ENCODE measurements at regions not wholly inside any gene's neighbourhood (a gene's known extent, or its start where the extent isn't known, plus 50 kb on each side); places are given as distances from the start of the nearest gene placed in this dataset.
"Not testable (repeated sequence)": the region's sequence is repeated elsewhere in the genome, so short reads cannot be mapped to it uniquely, and the experiment has no call there.

DNA sequence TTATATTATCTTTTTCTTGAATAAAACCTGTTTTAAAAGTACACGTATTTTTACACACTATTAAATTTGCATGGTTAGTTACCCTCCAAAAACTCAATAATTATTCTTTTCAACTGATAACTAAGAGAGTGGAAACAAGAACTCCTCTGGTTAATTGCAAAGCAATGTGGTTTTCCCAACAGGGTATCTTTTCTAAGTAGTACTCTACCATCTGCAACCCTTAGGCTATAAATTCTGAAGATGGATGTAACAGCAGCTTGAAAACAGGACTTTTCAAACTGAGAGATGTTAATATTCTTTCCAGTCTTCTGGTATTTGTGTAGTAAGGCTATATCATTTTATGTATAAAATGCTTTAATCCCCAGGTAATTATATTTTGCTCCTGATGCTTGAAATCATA lies 916.1 kb upstream of the POT1 start:
- Histone ChIP-seq H3K4me1 (ENCODE audit: control insufficient read depth, insufficient read depth, low read length) (no peaks in the 10 kb centered on the region), H3K9me3 (ENCODE audit: control insufficient read depth, insufficient read depth, low read length) (peaks cover 1% of the 10 kb centered on the region), H3K27me3 (ENCODE audit: control insufficient read depth, insufficient read depth, low read length) (no peaks in the 10 kb centered on the region), H3K4me3 (ENCODE audit: low read depth, low read length) (no peak overlapping the region), H3K27ac (ENCODE audit: low read depth, low read length) (no peak overlapping the region), H3K36me3 (ENCODE audit: control insufficient read depth, insufficient read depth, low read length) (no peaks in the 10 kb centered on the region)
- no CpG with 5 or more reads among the region's 1 CpG for WGBS (ENCODE audit: insufficient coverage)
- peak in 1 of 6 donors; percentile 70 for DNase-seq (ENCODE audit: low read depth in 4 of 6, low spot score in 6 of 6)

DNA sequence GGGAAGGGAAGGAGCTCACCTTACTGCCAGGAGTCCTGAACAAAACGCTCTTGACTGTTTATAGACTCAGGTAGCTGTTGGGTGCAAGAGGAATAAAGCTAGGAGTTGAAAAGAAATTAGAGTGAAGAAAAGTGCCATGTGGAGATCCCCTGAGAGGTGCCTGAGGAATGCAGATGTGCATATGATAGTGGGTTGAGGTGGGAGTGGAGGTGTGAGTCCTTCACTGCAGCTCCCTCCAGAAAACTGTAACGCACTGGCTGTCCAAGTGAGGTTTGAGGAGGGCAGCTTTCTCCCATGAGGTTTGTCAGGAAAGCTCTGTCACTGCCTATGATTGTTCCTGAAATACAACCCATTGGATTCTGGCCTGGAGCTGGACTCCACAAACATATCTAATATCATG lies 904.8 kb upstream of the POT1 start:
- Histone ChIP-seq H3K9me3 (ENCODE audit: control insufficient read depth, insufficient read depth, low read length) (no peaks in the 10 kb centered on the region), H3K4me1 (ENCODE audit: control insufficient read depth, insufficient read depth, low read length) (no peaks in the 10 kb centered on the region), H3K27ac (ENCODE audit: low read depth, low read length) (no peak overlapping the region), H3K27me3 (ENCODE audit: control insufficient read depth, insufficient read depth, low read length) (no peaks in the 10 kb centered on the region), H3K36me3 (ENCODE audit: control insufficient read depth, insufficient read depth, low read length) (no peaks in the 10 kb centered on the region), H3K4me3 (ENCODE audit: low read depth, low read length) (no peak overlapping the region)
- DNase-seq (ENCODE audit: low read depth in 4 of 6, low spot score in 6 of 6), result no peak
- WGBS (ENCODE audit: insufficient coverage), result 56% methylated on average over 1 of the region's 2 CpGs

GRCh38 chr7:125833839-125834238 lies 904.2 kb upstream of the POT1 start:
- Histone ChIP-seq H3K36me3 (ENCODE audit: control insufficient read depth, insufficient read depth, low read length) (no peaks in the 10 kb centered on the region), H3K9me3 (ENCODE audit: control insufficient read depth, insufficient read depth, low read length) (no peaks in the 10 kb centered on the region), H3K27ac (ENCODE audit: low read depth, low read length) (no peak overlapping the region), H3K4me3 (ENCODE audit: low read depth, low read length) (no peak overlapping the region), H3K4me1 (ENCODE audit: control insufficient read depth, insufficient read depth, low read length) (no peaks in the 10 kb centered on the region), H3K27me3 (ENCODE audit: control insufficient read depth, insufficient read depth, low read length) (no peaks in the 10 kb centered on the region)
- whole genome bisulfite sequencing (ENCODE audit: insufficient coverage), result 90% methylated on average over 6 of the region's 8 CpGs
- DNase-seq (ENCODE audit: low read depth in 4 of 6, low spot score in 6 of 6), result no peak

- H3K4me1 ChIP-seq (ENCODE audit: control insufficient read depth, insufficient read depth, low read length), result no peaks in the 10 kb centered on the region
- DNase-seq (ENCODE audit: low read depth in 4 of 6, low spot score in 6 of 6), result no peak
- H3K9me3 ChIP-seq (ENCODE audit: control insufficient read depth, insufficient read depth, low read length), result no peaks in the 10 kb centered on the region
- no peak overlapping the region for H3K27ac ChIP-seq (ENCODE audit: low read depth, low read length)
- no peaks in the 10 kb centered on the region for H3K36me3 ChIP-seq (ENCODE audit: control insufficient read depth, insufficient read depth, low read length)
- no peaks in the 10 kb centered on the region for H3K27me3 ChIP-seq (ENCODE audit: control insufficient read depth, insufficient read depth, low read length)
- H3K4me3 ChIP-seq (ENCODE audit: low read depth, low read length), result no peak overlapping the region
These were observed 901.1 kb upstream of the POT1 start for GRCh38 chr7:125830743-125831142.

- H3K36me3 ChIP-seq (ENCODE audit: control insufficient read depth, insufficient read depth, low read length), result no peaks in the 10 kb centered on the region
- H3K4me3 ChIP-seq (ENCODE audit: low read depth, low read length), result no peak overlapping the region
- H3K27ac ChIP-seq (ENCODE audit: low read depth, low read length), result no peak overlapping the region
- no peak for DNase-seq (ENCODE audit: low read depth in 4 of 6, low spot score in 6 of 6)
- WGBS (ENCODE audit: insufficient coverage), result 83% methylated on average over 1 of the region's 3 CpGs
- no peaks in the 10 kb centered on the region for H3K4me1 ChIP-seq (ENCODE audit: control insufficient read depth, insufficient read depth, low read length)
- no peaks in the 10 kb centered on the region for H3K27me3 ChIP-seq (ENCODE audit: control insufficient read depth, insufficient read depth, low read length)
- H3K9me3 ChIP-seq (ENCODE audit: control insufficient read depth, insufficient read depth, low read length), result no peaks in the 10 kb centered on the region
These were observed 898.6 kb upstream of the POT1 start for GRCh38 chr7:125828153-125828700.

DNA sequence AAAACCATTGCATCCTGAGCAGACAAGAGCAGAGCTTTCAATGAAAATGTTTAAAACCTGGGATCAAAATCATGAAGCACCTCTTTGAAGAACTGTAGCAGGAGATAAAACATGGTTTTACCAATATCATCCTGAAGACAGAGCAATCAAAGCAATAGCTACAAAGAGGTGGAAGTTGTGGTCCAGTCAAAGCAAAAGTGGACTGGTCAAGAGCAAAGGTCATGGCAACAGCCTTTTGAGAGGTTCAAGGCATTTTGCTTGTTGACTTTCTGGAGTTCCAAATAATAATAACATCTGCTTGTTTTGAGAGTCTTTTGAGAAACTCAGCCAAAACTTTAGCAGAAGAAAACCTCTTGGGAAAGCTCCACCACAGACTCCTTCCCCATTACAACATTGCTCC lies 893.9 kb upstream of the POT1 start:
- Histone ChIP-seq H3K36me3 (ENCODE audit: control insufficient read depth, insufficient read depth, low read length) (no peaks in the 10 kb centered on the region), H3K27me3 (ENCODE audit: control insufficient read depth, insufficient read depth, low read length) (no peaks in the 10 kb centered on the region), H3K4me1 (ENCODE audit: control insufficient read depth, insufficient read depth, low read length) (no peaks in the 10 kb centered on the region), H3K27ac (ENCODE audit: low read depth, low read length) (no peak overlapping the region), H3K9me3 (ENCODE audit: control insufficient read depth, insufficient read depth, low read length) (no peaks in the 10 kb centered on the region), H3K4me3 (ENCODE audit: low read depth, low read length) (no peak overlapping the region)
- DNase-seq (ENCODE audit: low read depth in 4 of 6, low spot score in 6 of 6), result no peak

GRCh38 chr7:125820495-125820894 lies 890.9 kb upstream of the POT1 start:
- no peaks in the 10 kb centered on the region for H3K9me3 ChIP-seq (ENCODE audit: control insufficient read depth, insufficient read depth, low read length)
- no peak overlapping the region for H3K4me3 ChIP-seq (ENCODE audit: low read depth, low read length)
- no peak overlapping the region for H3K27ac ChIP-seq (ENCODE audit: low read depth, low read length)
- H3K27me3 ChIP-seq (ENCODE audit: control insufficient read depth, insufficient read depth, low read length), result no peaks in the 10 kb centered on the region
- no peaks in the 10 kb centered on the region for H3K36me3 ChIP-seq (ENCODE audit: control insufficient read depth, insufficient read depth, low read length)
- H3K4me1 ChIP-seq (ENCODE audit: control insufficient read depth, insufficient read depth, low read length), result no peaks in the 10 kb centered on the region
- DNase-seq (ENCODE audit: low read depth in 4 of 6, low spot score in 6 of 6), result no peak

- no peak overlapping the region for H3K4me3 ChIP-seq (ENCODE audit: low read depth, low read length)
- no peaks in the 10 kb centered on the region for H3K9me3 ChIP-seq (ENCODE audit: control insufficient read depth, insufficient read depth, low read length)
- H3K27me3 ChIP-seq (ENCODE audit: control insufficient read depth, insufficient read depth, low read length), result no peaks in the 10 kb centered on the region
- H3K27ac ChIP-seq (ENCODE audit: low read depth, low read length), result no peak overlapping the region
- no peaks in the 10 kb centered on the region for H3K4me1 ChIP-seq (ENCODE audit: control insufficient read depth, insufficient read depth, low read length)
- WGBS (ENCODE audit: insufficient coverage), result no CpG with 5 or more reads among the region's 2 CpGs
- DNase-seq (ENCODE audit: low read depth in 4 of 6, low spot score in 6 of 6), result peak in 2 of 6 donors; percentile 12 to 47
- H3K36me3 ChIP-seq (ENCODE audit: control insufficient read depth, insufficient read depth, low read length), result no peaks in the 10 kb centered on the region
These were observed 884.5 kb upstream of the POT1 start for GRCh38 chr7:125814100-125814499.

GRCh38 chr7:125806491-125806890 lies 876.9 kb upstream of the POT1 start:
- H3K36me3 ChIP-seq (ENCODE audit: control insufficient read depth, insufficient read depth, low read length); H3K27ac ChIP-seq (ENCODE audit: low read depth, low read length); H3K4me1 ChIP-seq (ENCODE audit: control insufficient read depth, insufficient read depth, low read length); H3K27me3 ChIP-seq (ENCODE audit: control insufficient read depth, insufficient read depth, low read length); H3K4me3 ChIP-seq (ENCODE audit: low read depth, low read length); H3K9me3 ChIP-seq (ENCODE audit: control insufficient read depth, insufficient read depth, low read length); DNase-seq (ENCODE audit: low read depth in 4 of 6, low spot score in 6 of 6): not testable (repeated sequence)
- no CpG with 5 or more reads among the region's 4 CpGs for WGBS (ENCODE audit: insufficient coverage)

DNA sequence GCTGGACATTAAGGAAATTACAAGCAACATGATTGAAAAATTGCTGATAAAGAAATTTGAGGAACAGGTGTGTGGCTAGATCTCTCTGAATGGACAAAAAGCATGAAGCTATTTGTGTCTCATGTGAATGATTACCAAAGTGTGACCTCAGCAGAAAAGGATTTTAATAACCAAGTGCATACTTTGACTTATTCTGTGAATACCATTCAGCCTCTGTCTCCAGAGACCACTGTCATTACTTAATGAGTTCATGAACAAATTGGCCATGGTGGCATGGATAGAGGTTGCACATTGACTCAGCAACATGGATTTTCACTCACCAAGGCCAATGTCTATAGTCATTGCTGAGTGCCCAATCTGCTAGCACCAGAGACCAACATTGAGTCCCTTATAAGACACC lies 874.6 kb upstream of the POT1 start:
- Histone ChIP-seq H3K9me3 (ENCODE audit: control insufficient read depth, insufficient read depth, low read length) (no peaks in the 10 kb centered on the region), H3K27ac (ENCODE audit: low read depth, low read length) (no peak overlapping the region), H3K27me3 (ENCODE audit: control insufficient read depth, insufficient read depth, low read length) (no peaks in the 10 kb centered on the region), H3K4me3 (ENCODE audit: low read depth, low read length) (no peak overlapping the region), H3K36me3 (ENCODE audit: control insufficient read depth, insufficient read depth, low read length) (no peaks in the 10 kb centered on the region), H3K4me1 (ENCODE audit: control insufficient read depth, insufficient read depth, low read length) (no peaks in the 10 kb centered on the region)
- DNase-seq (ENCODE audit: low read depth in 4 of 6, low spot score in 6 of 6), result no peak
